ENCODE measurements at regions not wholly inside any gene's neighbourhood (a gene's known extent, or its start where the extent isn't known, plus 50 kb on each side); places are given as distances from the start of the nearest gene placed in this dataset.

- TF ChIP-seq, protein P1, sequence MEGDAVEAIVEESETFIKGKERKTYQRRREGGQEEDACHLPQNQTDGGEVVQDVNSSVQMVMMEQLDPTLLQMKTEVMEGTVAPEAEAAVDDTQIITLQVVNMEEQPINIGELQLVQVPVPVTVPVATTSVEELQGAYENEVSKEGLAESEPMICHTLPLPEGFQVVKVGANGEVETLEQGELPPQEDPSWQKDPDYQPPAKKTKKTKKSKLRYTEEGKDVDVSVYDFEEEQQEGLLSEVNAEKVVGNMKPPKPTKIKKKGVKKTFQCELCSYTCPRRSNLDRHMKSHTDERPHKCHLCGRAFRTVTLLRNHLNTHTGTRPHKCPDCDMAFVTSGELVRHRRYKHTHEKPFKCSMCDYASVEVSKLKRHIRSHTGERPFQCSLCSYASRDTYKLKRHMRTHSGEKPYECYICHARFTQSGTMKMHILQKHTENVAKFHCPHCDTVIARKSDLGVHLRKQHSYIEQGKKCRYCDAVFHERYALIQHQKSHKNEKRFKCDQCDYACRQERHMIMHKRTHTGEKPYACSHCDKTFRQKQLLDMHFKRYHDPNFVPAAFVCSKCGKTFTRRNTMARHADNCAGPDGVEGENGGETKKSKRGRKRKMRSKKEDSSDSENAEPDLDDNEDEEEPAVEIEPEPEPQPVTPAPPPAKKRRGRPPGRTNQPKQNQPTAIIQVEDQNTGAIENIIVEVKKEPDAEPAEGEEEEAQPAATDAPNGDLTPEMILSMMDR (IDR thresholded peaks at IDR 0.05 in 4 of 5, conservative IDR thresholded peaks at IDR 0.05 in 1 of 5): no peak
- no peak for TF ChIP-seq POLR2A (IDR thresholded peaks at IDR 0.05)
Measured at GRCh38 chr11:90593099-90593498, 370.2 kb upstream of the CHORDC1 start.
